K562 (cell line): ENCODE measurements at regions not wholly inside any gene's neighbourhood (a gene's known extent, or its start where the extent isn't known, plus 50 kb on each side); places are given as distances from the start of the nearest gene placed in this dataset.

ENCODE experiments used
- ATAC-seq: fragments of 200-7000 bp; cut with Tn5 transposase; 3 replicates; pipeline ENCODE4 v1.9.1; 2020; ENCODE audit warnings: moderate library complexity
- BruUV-seq: library from RNA; stranded (reverse); fragments of 400-500 nt; replicated peaks from 2 replicates; lab custom pipeline; 2021; lab: Mats Ljungman, UMichigan
- CTCF ChIA-PET: fragments of 300-600 bp; formaldehyde crosslinking; extraction: SDS; loops from one replicate; lab custom pipeline; 2021; ENCODE audit warnings: low intra/inter-chr PET ratio; lab: Yijun Ruan, JAX
- POLR2A ChIA-PET: fragments of 300-600, 350-650 bp; sonication (Branson Sonifier 250); formaldehyde crosslinking; extraction: SDS; loops from one replicate; lab custom pipeline; 2021; ENCODE audit warnings: antibody characterized with exemption, inconsistent platforms; lab: Yijun Ruan, JAX
- DNase-seq, 4 experiments: peaks; one replicate each; pipeline versions ENCODE4 v3.0.0 to v3.0.0-alpha.2; 2011 to 2018; ENCODE audit warnings: low spot score in 3 of 4, mixed read lengths in 3 of 4; ENCODE audit errors: extremely low read depth in 1 of 4
- FAIRE-seq: peaks from 2 replicates; lab custom pipeline; 2011; peaks lifted over from hg19 to GRCh38; lab: Jason Lieb, UNC
- H2AFZ ChIP-seq: 2 replicates; pipeline ENCODE4 v1.6.0; 2011; ENCODE audit warnings: low read depth, low read length, control low read depth, inconsistent platforms
- H3K27ac ChIP-seq: fragments of 200-600 bp; 3 replicates; pipeline ENCODE4 v1.8.0; 2011; ENCODE audit warnings: low read depth, mild to moderate bottlenecking, control low read depth, inconsistent platforms, low read length, moderate library complexity, mixed read lengths; ENCODE audit errors: extremely low read depth
- H3K27me3 ChIP-seq, 2 experiments: fragments of 300-600 bp in 1 of 2; 2 replicates in 1 of 2; 3 replicates in 1 of 2; pipeline versions ENCODE4 v1.6.0 to v1.8.0; 2011; ENCODE audit warnings: inconsistent platforms in 2 of 2, low read length in 2 of 2, mild to moderate bottlenecking in 1 of 2, mixed read lengths in 1 of 2, moderate library complexity in 1 of 2; ENCODE audit not compliant: control insufficient read depth in 2 of 2, insufficient read depth in 2 of 2
- H3K36me3 ChIP-seq: fragments of 300-600 bp; 3 replicates; pipeline ENCODE4 v1.8.0; 2011; ENCODE audit warnings: mild to moderate bottlenecking, low read length, inconsistent platforms; ENCODE audit not compliant: control insufficient read depth, insufficient read depth
- H3K4me1 ChIP-seq, 2 experiments: fragments of 200-600 bp in 1 of 2; replicated peaks in 1 of 2; 2 replicates in 1 of 2; 3 replicates in 1 of 2; pipeline versions ENCODE4 v1.5.1 to v1.8.0; 2011; ENCODE audit warnings: inconsistent platforms in 2 of 2, low read length in 2 of 2, mild to moderate bottlenecking in 1 of 2, mixed read lengths in 1 of 2, moderate library complexity in 1 of 2; ENCODE audit not compliant: control insufficient read depth in 2 of 2, insufficient read depth in 2 of 2
- H3K4me2 ChIP-seq: 2 replicates; pipeline ENCODE4 v1.6.1; 2011; ENCODE audit warnings: low read length, control low read depth, inconsistent platforms, mixed read lengths; ENCODE audit not compliant: insufficient read depth
- H3K4me3 ChIP-seq: fragments of 200-600 bp; sonication (generic), shearing (Covaris generic); 2 replicates; pipeline ENCODE4 v1.5.1; 2016; ENCODE audit warnings: control low read depth, inconsistent platforms
- H3K79me2 ChIP-seq: fragments of 200-600 bp; 3 replicates; pipeline ENCODE4 v1.8.0; 2011; ENCODE audit warnings: low read length, inconsistent platforms; ENCODE audit not compliant: control insufficient read depth, insufficient read depth
- H3K9ac ChIP-seq, 2 experiments: 2 replicates each; pipeline versions ENCODE4 v1.6.0 to v1.6.1; 2011; ENCODE audit warnings: low read depth in 2 of 2, low read length in 2 of 2, control low read depth in 1 of 2, inconsistent platforms in 1 of 2, mild to moderate bottlenecking in 1 of 2, mixed read lengths in 1 of 2; ENCODE audit not compliant: insufficient read depth in 1 of 2
- H3K9me1 ChIP-seq: one replicate; pipeline ENCODE4 v1.6.0; 2011; ENCODE audit warnings: inconsistent platforms, mild to moderate bottlenecking, low read length, moderate library complexity; ENCODE audit not compliant: control insufficient read depth, insufficient read depth
- H3K9me3 ChIP-seq: replicated peaks from 2 replicates; pipeline ENCODE4 v1.5.1; 2011; ENCODE audit warnings: low read depth, low read length, inconsistent platforms; ENCODE audit not compliant: control insufficient read depth, insufficient read depth
- H4K20me1 ChIP-seq: replicated peaks from 2 replicates; pipeline ENCODE4 v1.6.1; 2011; ENCODE audit warnings: low read length, inconsistent platforms, mixed read lengths; ENCODE audit not compliant: control insufficient read depth, insufficient read depth
- HDGF ChIP-seq: fragments of 450-650 bp; IDR thresholded peaks from 2 replicates; pipeline ENCODE4 v1.6.1; 2016
- HNRNPUL1 ChIP-seq: fragments of 200-400 bp; formaldehyde crosslinking; IDR thresholded peaks from 2 replicates; pipeline ENCODE4 v1.6.1; 2017; ENCODE audit warnings: low read length
- KAT7 ChIP-seq: sonication (generic); formaldehyde crosslinking; IDR thresholded peaks from 2 replicates; pipeline ENCODE4 v1.8.0; 2022; ENCODE audit warnings: missing genetic modification reagents, mild to moderate bottlenecking, borderline replicate concordance
- MIER1 ChIP-seq: fragments of 450-650 bp; IDR thresholded peaks from 2 replicates; pipeline ENCODE4 v1.6.1; 2016; ENCODE audit warnings: antibody characterized with exemption, mild to moderate bottlenecking, low read depth
- RBM25 ChIP-seq: fragments of 200-400 bp; formaldehyde crosslinking; IDR thresholded peaks from 2 replicates; pipeline ENCODE4 v1.6.1; 2018; ENCODE audit warnings: low read length, low read depth, moderate library complexity; ENCODE audit not compliant: severe bottlenecking
- SAFB ChIP-seq: fragments of 200-400 bp; formaldehyde crosslinking; IDR thresholded peaks from 2 replicates; pipeline ENCODE4 v1.6.1; 2017; ENCODE audit warnings: low read depth, low read length, borderline replicate concordance
- SMARCA5 ChIP-seq: fragments of 450-650 bp; IDR thresholded peaks from 2 replicates; pipeline ENCODE4 v1.6.1; 2016
- TAL1 ChIP-seq: fragments of 450-650 bp; IDR thresholded peaks from 2 replicates; pipeline ENCODE4 v1.6.1; 2016; ENCODE audit warnings: mild to moderate bottlenecking
- ZFP36 ChIP-seq: fragments of 150-350 bp; IDR thresholded peaks from 2 replicates; pipeline ENCODE4 v1.6.1; 2018; ENCODE audit warnings: low read length, low read depth; ENCODE audit not compliant: partially characterized antibody
- ZMIZ1 ChIP-seq, 2 experiments: fragments of 150-350 bp in 1 of 2; IDR thresholded peaks; 2 replicates each; pipeline ENCODE4 v1.6.1; 2012 to 2016; ENCODE audit warnings: low read depth in 2 of 2, low read length in 2 of 2, mild to moderate bottlenecking in 1 of 2, moderate library complexity in 1 of 2
- ZNF274 ChIP-seq: IDR thresholded peaks from 2 replicates; pipeline ENCODE4 v1.6.1; 2011; ENCODE audit warnings: low read depth, mild to moderate bottlenecking, low read length, moderate library complexity, borderline replicate concordance
- ZNF407 ChIP-seq: fragments of 450-650 bp; IDR thresholded peaks from 2 replicates; pipeline ENCODE4 v1.6.1; 2016; ENCODE audit warnings: low read depth
- WGBS: fragments of 100-300 bp; shearing (Covaris generic); methylation state at CpG from one replicate; pipeline ENCODE4 v1.1.6; 2016; ENCODE audit warnings: low coverage, mixed read lengths; ENCODE audit not compliant: insufficient coverage; ENCODE audit errors: missing lambda C conversion rate; 5-methylcytosine and 5-hydroxymethylcytosine counted together
- in situ Hi-C: fragments of 300-500 bp; cut with MboI; formaldehyde crosslinking; loops from 4 replicates; pipeline ENCODE4 v1.15.0; 2018; ENCODE audit warnings: inconsistent platforms, mixed read lengths
- intact Hi-C: fragments of 100-400 bp; cut with micrococcal nuclease; formaldehyde crosslinking; loops from 2 replicates; pipeline ENCODE4 v1.14.2; 2022

- BruUV-seq: no TSS peak
- peaks cover 2 to 35% of the 10 kb centered on the region in 2 experiments; a peak in 3 of 5 replicates for H3K27me3 ChIP-seq
- TF ChIP-seq RBM25 (no peak), ZMIZ1 (IDR thresholded peaks at IDR 0.05; ENCODE audit: low read depth in 2 of 2, low read length in 2 of 2) (no peak), ZNF407 (no peak), HNRNPUL1 (no peak), TAL1 (no peak), ZFP36 (no peak), SAFB (no peak), KAT7 (CRISPR knock-in tag) (no peak), SMARCA5 (no peak), MIER1 (no peak), HDGF (no peak), ZNF274 (no peak)
Observed at GRCh38 chr13:44304433-44304725, 69.2 kb upstream of the SERP2 start.

More at GRCh38 chr13:44304433-44304725, 69.2 kb upstream of the SERP2 start:
- WGBS: 9% methylated on average over 3 of the region's 4 CpGs
- Histone ChIP-seq H3K36me3 (no peaks in the 10 kb centered on the region), H3K4me2 (no peak overlapping the region), H3K79me2 (no peaks in the 10 kb centered on the region), H2AFZ (no peak overlapping the region), H4K20me1 (no peaks in the 10 kb centered on the region), H3K4me3 (no peak overlapping the region), H3K27ac (no peak overlapping the region), H3K9ac (no peak overlapping the region), H3K4me1 (no peaks in the 10 kb centered on the region), H3K9me1 (no peaks in the 10 kb centered on the region), H3K9me3 (no peaks in the 10 kb centered on the region)
- ATAC-seq: no peak
- POLR2A ChIA-PET: no interaction called here
- in situ Hi-C loops: no loop called here
- no peak for DNase-seq
- CTCF ChIA-PET: no interaction called here
- intact Hi-C loops: no loop called here
- FAIRE-seq: no peak
